Fibroblast of upper back skin (primary cell): ENCODE measurements at regions not wholly inside any gene's neighbourhood (a gene's known extent, or its start where the extent isn't known, plus 50 kb on each side); places are given as distances from the start of the nearest gene placed in this dataset.
A peak's percentile ranks its signal among the peaks of the same experiment; 100 is the strongest.
"Not testable (repeated sequence)": the region's sequence is repeated elsewhere in the genome, so short reads cannot be mapped to it uniquely, and the experiment has no call there.

Source experiments
- DNase-seq: peaks from one replicate; pipeline ENCODE4 v3.0.0-alpha.2; 2013

DNA sequence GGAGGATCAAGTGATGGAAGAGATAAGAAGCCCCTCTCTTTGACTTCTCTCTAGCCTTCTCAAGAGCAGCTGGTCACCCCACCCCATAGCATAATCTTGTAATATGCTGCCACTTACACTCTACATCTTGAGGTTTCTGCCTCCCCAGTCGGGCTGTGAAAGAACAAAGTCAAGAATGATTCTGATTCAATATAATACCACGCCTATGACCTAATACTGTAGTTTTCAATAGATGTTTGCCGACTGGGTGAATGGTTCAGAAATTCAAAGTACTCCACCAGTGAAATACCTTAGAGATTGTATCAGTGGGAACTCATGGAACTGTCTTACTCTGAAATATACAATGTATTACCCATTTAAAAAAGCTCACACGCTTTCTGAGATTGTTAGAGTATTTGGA, 93.0 kb upstream of the ZFHX3 start:
- peak; percentile 36 for DNase-seq

DNA sequence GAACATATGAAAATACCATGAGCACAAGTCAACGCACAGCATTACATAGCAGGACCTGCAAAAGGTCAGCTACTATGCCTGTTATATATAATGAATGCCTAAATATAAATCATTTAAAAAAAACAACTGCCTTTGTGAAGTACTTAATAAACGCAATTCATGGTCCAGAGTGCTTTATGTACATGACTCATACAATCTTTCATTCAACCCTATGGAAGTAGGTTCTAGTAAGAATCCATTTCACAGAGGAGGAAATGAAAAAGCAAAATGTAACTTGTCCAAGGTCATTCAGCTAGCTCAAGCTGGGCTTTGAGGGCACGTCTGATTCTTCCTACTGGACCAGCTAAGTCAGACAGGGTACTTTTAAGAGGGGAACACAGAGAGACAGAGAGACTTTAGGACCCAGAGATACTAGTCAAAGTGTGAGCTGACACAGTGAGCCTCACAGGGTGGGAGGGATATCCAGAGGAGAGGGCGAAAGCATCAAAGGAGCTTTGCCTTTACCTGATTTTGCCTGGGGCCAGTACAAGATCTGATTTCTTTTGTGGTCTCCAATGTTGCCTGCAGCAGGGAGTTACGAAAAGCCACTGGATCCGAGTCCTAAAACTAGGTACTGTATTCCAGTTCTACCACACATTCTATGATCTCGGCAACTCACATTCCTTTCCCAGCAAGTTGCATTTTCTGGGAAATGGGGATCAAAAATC, 83.4 kb upstream of the ZFHX3 start:
- no peak for DNase-seq

DNA sequence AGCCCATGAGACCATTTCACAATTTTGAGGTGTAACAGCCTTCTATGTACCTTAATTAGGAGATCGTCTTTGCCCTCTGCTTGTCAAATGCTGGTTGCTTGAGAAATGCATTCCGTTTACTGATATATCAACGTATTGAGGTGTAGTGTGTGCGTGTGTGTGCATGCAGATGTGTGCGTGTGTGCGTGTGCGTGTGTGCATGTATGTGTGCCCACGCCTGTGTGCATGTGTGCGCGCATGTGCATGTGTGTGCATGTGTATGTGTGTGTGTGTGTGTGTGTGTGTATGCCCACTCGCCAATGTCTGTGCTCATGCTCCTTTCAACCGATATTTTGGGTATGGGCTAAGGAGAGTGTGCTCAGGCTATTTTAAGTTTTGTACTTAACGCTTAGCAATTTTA, 81.5 kb upstream of the ZFHX3 start:
- DNase-seq: no peak

DNA sequence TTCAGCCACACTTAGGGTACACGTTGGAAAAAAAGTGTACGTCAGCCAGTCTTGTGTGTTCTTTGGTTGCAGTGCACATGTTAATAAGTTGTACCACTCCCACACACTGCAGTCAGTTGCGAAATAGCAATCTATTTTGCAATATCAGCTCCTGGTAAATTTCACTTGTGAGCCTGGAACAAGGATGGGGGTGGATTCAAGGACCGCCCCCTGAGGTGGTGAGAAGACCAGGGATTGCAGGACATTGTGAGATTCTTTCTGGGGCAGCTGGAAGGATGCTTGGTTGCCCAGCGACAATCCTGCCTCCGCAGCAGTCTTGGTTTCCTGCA, 78.6 kb upstream of the ZFHX3 start:
- peak; percentile 80 for DNase-seq

DNA sequence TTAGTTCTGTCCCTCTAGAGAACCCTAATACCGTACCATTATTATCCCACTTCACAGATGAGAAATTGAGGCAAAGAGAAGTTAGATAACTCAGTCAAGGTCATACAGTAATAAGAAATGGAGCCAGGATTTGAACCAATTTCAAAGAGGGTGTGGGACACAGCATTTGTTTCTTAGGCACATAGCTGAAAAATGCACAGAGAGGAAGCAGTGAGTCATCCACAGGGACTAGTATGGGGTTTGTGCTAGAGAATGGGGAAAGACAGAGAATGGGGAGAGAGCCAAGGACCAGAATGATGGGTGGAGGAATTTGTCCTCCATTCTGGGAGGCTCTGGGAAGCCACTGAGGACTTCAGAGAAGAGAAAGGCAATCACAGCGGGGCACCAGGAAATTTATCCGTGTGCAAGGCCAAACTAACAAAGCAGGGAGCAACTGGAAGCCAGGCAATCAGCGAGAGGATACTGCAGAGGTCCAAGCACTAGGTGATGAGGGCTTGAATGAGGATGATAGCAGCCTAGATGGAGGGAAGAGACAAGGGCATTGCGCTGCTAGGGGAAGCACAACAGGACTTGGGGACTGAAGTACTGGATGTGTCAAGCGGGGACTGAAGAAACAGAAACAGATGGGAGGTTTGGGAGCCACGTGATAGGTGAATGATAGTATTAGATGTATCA, 78.1 kb upstream of the ZFHX3 start:
- DNase-seq: peak; percentile 84

DNA sequence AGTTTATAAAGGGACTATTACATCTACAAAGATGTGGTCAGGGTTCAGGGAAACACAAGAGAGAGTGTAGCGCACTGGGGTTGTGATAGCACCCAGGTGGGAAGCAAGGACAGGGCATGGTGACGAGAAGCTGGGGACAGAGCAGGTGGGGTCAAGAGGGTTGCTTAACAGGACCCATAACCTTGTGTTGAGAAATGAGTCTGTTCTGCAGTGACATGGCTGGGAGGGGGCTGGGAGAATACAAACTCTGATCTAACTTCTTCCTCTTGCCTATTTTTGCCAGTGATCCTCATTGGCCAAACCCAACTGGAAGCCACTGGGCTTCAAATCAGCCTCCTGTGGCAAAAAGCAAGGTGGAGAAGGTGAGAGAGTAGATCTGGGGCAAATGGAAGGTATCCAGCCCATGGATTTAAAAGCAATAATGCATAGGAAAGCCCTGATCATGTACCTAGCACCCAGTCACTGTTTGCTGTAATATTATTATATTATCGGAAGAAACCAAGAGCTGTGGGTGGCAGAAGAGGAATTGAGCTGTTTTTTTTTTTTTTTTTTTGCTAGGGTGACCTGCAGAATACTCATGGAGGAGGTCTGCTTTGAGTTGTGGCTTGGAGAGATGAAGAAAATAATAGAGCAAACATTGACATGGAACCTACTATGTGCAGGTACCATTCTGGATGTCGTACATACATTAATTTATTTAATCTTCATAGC, 76.9 kb upstream of the ZFHX3 start:
- DNase-seq: no peak

DNA sequence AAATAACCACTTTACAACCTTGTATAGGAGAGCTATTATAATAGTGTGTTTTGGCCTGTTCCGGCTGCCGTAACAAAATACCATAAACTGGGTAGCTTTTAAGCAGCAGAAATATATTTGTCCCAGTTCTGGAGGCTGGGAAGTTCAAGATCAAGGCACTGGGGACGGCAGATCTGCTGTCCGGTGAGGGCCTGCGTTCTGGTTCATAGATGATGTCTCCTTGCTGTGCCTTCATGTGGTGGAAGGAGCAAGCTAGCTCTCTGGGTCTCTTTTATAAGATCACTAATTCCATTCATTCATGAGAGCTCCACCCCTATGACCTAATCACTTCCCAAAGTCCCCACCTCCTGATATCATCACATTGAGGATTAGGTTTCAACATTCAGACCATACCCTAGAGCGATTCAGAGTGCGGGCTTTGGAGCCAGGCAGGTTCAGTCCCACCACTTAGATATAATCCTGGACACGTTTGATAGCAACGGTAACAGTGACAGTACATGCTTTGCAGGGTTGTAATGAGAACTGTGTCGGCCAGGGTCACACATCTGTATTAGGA, 76.2 kb upstream of the ZFHX3 start:
- DNase-seq: no peak

DNA sequence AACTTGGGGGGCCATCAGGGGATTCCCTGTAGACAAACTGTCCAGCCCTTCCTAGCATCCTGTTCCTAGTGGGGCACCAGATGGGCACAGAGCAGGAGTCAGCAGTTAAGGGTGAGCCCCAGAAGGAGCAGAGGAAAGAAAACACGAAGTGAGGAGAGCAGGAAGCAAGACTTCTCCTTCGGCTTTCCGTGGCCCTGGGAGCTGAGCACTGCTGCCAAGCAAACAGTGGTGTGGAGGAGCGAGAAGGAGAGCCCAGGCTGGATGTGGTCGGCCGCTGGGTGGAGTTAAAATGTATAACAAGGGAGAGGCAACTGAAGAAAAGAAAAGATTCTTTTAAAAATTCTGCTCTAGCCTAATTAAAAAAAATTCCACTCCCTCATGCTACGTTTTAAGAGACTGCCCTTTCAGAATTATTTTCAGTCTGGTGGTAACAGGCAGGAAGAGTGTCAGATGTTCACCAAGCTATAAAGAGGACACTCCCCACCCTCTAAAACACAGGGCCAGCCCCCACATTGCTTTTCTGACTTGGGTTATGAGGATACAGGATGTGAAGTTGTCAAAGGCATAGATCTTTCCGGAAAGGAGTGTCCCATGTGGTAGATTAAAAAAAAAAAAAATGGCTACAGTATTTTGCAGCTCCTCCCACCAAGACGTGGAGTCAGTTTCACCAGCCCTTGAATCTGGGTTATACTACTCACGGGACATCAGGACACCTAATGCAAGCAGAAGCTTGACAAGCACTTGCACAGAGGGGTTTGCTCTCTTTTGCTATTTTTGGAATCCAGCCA, 74.9 kb upstream of the ZFHX3 start:
- peak; percentile 24 for DNase-seq

DNA sequence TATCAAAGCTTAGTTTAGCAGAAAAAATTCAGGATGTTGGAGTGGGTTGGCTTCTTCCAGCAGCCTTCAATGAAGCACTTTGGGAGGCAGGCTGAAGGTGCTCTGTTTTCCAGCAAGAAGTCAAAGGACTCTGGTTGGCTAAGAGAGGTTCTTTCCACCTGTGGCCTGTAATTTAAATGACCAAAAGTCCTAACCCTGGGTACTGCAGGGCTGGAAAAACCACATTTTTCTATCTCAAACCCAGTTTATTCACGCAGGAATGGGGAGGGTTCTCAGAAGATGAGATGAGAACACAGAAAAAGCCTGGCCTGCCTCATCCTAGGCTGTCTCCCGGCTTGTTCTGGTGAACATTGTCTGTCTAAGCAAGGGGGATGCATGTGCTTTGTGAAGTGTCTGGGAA, 68.6 kb upstream of the ZFHX3 start:
- no peak for DNase-seq

DNA sequence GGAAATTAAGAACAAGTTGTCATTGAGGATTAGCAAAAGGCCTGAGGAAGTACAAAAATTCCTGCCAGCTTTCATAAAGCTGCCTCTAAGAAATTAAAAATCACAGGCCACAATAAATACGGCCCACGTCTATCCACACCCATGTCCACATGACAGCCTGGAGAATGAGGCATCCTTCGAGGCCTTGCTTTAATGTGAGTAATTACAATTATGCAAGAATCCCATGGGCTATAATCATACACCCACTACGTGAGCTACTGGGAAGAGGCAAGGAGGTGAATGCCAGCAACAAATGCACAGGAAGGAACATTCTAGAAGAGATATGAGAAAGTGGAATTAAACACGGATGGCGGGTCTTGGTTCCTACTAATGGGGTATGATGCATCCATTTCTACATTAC, 65.4 kb upstream of the ZFHX3 start:
- no peak for DNase-seq

DNA sequence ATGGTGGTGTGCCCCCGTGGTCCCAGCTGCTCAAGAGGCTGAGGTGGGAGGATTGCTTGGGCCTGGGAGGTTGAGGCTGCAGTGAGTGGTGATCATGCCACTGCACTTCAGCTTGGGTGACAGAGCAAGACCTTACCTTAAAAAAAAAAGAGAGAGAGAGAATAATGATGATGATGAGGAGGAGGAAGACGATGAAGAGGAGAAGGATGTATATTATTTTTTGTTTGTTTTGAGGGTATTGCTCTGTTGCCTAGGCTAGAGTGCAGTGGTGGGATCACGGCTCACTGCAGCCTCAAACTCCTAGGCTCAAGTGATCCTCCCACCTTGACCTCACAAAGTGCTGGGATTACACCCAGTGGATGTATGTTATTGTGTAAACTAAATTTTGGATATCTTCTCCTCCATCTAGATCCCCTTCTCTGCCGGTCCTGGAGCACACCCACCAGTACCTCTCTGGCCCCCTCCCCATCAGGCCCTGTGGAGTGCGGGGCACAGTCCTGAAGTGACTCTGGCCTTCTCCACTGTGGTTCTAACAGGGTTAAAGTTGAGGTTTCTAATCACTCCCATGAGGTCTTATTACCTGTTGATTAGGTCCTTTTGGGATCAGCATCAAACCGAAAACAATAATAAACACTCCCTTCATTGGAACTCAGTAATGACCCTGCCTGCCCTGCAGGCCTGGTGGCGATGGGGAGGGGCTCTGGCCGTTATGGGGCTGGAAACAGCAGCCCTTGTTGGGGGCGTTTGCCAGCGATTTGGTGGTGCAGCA, 60.5 kb upstream of the ZFHX3 start:
- no peak for DNase-seq

DNA sequence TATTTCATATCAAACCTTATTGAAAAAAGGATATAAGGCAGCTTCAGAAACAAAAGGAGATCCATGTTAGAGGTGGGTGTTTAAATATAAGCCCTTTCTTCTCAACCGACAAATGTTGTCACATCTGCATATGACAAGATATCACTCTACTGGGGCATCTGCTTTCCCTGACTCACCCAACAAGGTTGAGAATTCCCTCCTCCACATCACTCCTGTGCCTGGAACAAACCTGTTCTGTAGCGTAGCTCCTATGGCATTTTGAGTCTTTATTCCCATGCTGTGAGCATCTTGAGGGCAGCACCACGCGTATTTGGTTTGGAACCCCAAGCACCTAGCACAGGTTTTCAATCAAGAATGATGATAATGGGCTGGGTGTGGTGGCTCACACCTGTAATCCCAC, 59.4 kb upstream of the ZFHX3 start:
- no peak for DNase-seq

DNA sequence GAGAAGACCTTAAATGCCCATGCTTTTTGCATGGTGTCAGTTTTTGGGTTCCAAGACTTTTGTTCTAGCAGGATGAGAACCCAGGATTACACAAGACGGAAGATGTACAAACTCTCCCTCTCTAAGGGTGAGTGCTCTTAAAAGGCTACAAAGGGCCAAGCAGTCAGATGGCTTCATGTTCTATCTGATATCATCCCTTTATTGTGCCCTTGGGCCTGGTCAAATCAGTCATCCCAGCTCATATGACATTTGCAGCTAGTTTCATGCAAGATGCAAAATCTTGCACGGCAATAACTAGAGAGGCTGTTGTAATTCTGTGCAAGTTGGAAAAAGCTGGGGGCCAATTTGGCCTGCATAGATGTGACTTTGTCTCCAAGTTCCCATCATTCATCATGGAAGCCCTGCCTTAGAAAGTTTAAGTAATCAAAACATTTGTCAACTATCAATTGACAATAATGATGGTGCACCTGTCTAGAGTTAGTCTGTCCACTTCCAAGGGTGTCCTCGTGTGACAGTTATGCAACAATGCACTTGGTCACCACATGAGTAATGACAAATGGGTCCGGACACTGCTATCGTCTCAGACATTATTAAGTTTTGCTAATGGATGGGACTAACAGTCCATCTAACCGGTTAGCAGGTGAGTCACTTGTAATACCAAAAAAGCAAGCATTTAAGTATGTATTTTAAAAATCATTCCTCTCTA, 58.6 kb upstream of the ZFHX3 start:
- DNase-seq: no peak

DNA sequence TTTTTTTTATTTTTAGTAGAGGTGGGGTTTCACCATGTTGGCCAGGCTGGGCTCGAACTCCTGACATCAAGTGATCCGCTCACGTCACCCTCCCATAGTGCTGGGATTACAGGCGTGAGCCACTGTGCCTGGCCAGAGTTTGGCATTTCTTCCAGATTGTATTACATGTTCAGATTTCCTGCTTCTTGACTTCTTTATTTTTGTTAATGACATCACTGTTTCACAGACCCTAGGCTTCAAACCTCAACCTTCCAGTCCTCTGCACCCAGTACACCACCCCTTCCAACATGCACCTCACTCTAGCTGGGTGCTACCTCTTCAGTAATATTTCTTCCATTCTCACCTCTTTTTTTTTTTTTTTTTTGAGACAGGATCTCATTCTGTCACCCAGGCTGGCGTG, 53.6 kb upstream of the ZFHX3 start:
- no peak for DNase-seq

DNA sequence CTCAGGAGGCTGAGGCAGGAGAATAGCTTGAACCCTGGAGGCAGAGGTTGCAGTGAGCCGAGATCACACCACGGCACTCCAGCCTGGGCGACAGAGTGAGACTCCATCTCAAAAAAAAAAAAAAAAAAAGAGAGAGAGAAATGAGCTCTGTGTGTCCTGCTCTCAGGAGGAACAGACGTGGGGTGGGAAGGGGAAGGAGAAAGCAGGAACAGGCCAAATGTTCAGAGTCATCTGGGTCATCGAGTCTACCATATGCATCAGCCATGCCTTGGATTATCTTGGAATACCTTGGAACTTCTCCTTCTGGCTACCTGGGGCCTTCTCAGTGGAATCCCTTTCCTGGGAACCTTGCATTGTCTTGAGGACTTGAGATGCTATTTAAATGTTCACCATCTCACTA, 51.7 kb upstream of the ZFHX3 start:
- DNase-seq: not testable (repeated sequence)
